ENCODE measurements at regions not wholly inside any gene's neighbourhood (a gene's known extent, or its start where the extent isn't known, plus 50 kb on each side); places are given as distances from the start of the nearest gene placed in this dataset.

DNA sequence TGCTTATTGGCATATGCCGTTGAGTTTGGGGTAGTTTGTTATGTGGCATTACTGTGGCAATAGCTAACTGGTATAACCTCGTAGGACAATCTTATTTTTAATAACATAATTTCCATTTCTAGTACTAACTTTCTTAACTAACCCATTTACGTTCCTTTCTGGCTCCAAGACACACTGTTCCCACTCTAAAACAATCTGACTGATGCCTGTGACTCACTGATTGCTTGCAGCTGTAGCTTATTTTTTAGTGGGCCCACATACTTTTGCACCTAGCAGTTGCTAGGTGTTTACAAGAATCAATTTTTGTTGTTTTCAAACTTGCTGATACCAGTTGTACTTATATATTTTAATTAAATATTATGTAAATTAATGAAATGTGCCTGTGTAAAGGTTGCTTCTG is 52.2 kb downstream of the FAT3 start:
- TF ChIP-seq, protein P1, sequence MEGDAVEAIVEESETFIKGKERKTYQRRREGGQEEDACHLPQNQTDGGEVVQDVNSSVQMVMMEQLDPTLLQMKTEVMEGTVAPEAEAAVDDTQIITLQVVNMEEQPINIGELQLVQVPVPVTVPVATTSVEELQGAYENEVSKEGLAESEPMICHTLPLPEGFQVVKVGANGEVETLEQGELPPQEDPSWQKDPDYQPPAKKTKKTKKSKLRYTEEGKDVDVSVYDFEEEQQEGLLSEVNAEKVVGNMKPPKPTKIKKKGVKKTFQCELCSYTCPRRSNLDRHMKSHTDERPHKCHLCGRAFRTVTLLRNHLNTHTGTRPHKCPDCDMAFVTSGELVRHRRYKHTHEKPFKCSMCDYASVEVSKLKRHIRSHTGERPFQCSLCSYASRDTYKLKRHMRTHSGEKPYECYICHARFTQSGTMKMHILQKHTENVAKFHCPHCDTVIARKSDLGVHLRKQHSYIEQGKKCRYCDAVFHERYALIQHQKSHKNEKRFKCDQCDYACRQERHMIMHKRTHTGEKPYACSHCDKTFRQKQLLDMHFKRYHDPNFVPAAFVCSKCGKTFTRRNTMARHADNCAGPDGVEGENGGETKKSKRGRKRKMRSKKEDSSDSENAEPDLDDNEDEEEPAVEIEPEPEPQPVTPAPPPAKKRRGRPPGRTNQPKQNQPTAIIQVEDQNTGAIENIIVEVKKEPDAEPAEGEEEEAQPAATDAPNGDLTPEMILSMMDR (IDR thresholded peaks at IDR 0.05; ENCODE audit: extremely low read depth, missing control alignments), result no peak
- DNase-seq (ENCODE audit: low spot score), result no peak

- TF ChIP-seq, protein P1 (IDR thresholded peaks at IDR 0.05; ENCODE audit: extremely low read depth, missing control alignments), result no peak
- no peak for DNase-seq (ENCODE audit: low spot score)
These were observed 53.3 kb downstream of the FAT3 start for GRCh38 chr11:92277871-92278270.

DNA sequence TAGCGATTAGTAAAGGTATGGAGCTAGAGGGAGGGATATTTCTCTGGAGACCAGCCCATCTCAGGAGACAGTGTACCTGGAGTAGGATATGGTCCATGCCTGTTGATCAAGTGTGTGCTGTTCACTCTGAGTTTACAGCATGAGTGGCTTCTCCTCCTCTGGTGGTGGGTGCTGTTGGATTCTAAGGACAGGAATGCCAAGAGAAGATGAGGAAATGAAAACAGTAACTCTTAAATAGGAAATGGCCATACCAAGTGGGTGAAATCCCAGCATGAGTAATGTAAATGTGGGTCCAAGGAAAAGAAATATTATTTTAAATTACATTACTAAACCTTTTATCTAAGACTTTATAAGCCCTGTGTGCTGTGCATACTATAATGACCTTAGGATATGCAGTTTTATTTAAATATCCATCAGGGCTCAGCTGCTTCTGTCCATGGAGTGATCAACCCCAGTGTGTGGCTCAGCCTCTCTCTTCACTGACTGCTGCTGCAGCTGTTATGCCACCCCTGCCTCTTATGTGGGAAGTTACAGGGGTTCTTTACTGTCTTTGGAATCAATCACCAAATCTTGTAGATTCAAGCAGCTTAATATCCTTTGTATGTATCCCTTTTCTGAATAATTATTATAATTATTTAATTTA is 54.3 kb downstream of the FAT3 start:
- TF ChIP-seq, protein P1 (IDR thresholded peaks at IDR 0.05; ENCODE audit: extremely low read depth, missing control alignments), result no peak
- no peak for DNase-seq (ENCODE audit: low spot score)

DNA sequence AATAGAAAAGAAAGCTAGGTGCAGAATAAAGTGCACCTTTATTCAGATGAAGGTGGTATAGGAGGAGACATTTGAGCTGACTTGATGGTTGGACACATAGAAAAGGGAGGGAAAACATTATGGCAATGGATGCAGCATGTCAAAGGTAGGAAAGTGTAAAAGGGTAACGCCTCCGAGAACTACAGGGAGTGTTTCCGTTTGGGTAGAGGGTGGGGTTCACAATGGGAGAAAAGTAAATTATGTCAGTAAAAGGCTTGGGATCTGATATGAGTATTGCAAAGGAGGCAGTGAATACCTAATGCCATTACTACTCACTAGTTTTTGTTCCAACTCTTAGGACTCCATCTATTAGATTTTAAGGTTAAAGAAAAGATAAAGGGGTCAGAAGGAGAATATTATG is 59.5 kb downstream of the FAT3 start:
- DNase-seq (ENCODE audit: low spot score), result no peak
- TF ChIP-seq, protein P1 (IDR thresholded peaks at IDR 0.05; ENCODE audit: extremely low read depth, missing control alignments), result no peak

DNA sequence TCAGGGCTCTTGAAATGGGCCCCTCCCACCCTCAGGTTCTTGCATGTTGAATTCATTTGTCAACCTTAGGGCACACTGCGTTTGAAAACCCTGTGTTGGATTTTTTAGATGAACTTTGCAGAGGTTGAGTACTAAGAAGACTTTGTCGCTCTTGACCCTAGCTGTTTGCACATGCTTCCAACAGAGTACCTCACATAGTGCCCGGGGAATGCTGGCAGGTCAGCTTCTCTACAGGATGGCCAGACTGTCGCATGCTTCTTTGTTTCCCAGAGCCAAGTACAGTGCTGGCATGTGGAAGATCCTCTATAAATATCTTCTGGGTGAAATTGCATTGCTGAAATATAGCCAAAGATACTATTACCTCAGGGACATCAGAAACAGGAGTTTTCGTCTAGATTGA is 59.9 kb downstream of the FAT3 start:
- TF ChIP-seq, protein P1 (IDR thresholded peaks at IDR 0.05; ENCODE audit: extremely low read depth, missing control alignments), result no peak
- DNase-seq (ENCODE audit: low spot score), result no peak

GRCh38 chr11:92285776-92286175 is 61.2 kb downstream of the FAT3 start:
- TF ChIP-seq, protein P1 (IDR thresholded peaks at IDR 0.05; ENCODE audit: extremely low read depth, missing control alignments), result no peak
- DNase-seq (ENCODE audit: low spot score), result no peak

- DNase-seq (ENCODE audit: low spot score), result no peak
- TF ChIP-seq, protein P1 (IDR thresholded peaks at IDR 0.05; ENCODE audit: extremely low read depth, missing control alignments), result no peak
These were observed 62.1 kb downstream of the FAT3 start for GRCh38 chr11:92286709-92287108.
